ENCODE measurements at regions not wholly inside any gene's neighbourhood (a gene's known extent, or its start where the extent isn't known, plus 50 kb on each side); places are given as distances from the start of the nearest gene placed in this dataset.

DNA sequence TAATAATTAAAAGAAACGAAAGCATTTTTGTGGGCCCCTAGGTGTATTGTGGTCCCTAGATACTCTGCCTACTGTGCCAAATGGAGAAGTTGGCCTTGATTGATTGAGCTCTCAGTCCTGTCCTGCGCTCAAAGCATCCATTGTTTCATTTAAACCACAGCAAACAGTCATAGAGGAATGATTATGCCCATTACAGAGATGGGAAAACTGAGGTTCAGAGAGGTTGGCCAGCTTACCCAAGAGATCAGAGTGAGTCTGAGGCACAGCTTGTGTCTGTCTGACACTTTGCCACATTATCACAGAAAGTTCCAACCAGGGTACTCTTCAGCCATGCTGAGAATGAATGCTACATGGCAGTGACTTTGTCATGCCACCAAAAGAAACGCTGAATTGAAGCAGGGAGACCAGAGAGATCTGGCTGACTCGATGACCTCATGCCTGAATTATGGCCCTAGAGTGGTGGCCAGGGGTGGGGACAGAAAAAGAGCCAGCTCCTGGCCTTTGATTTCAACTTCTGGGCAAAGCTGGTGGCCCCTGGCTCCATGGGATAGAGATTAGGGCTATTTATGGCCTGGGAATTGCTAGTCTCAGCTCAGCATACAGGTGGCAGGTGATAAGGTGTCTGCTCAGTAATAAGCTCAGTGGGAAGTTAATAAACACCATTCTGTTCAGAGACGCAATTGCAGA lies 180.5 kb downstream of the MIAT start:
- TF ChIP-seq, protein P1, sequence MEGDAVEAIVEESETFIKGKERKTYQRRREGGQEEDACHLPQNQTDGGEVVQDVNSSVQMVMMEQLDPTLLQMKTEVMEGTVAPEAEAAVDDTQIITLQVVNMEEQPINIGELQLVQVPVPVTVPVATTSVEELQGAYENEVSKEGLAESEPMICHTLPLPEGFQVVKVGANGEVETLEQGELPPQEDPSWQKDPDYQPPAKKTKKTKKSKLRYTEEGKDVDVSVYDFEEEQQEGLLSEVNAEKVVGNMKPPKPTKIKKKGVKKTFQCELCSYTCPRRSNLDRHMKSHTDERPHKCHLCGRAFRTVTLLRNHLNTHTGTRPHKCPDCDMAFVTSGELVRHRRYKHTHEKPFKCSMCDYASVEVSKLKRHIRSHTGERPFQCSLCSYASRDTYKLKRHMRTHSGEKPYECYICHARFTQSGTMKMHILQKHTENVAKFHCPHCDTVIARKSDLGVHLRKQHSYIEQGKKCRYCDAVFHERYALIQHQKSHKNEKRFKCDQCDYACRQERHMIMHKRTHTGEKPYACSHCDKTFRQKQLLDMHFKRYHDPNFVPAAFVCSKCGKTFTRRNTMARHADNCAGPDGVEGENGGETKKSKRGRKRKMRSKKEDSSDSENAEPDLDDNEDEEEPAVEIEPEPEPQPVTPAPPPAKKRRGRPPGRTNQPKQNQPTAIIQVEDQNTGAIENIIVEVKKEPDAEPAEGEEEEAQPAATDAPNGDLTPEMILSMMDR (IDR thresholded peaks at IDR 0.05) = no peak
- no peak for TF ChIP-seq POLR2A (IDR thresholded peaks at IDR 0.05)
